GM10248 (cell line): ENCODE measurements at regions not wholly inside any gene's neighbourhood (a gene's known extent, or its start where the extent isn't known, plus 50 kb on each side); places are given as distances from the start of the nearest gene placed in this dataset.
"Not testable (repeated sequence)": the region's sequence is repeated elsewhere in the genome, so short reads cannot be mapped to it uniquely, and the experiment has no call there.

Experiments
- CTCF ChIA-PET: fragments of 300-600 bp; sonication (Branson Sonifier 250); formaldehyde crosslinking; extraction: SDS; loops from one replicate; lab custom pipeline; 2021; ENCODE audit warnings: antibody characterized with exemption; lab: Yijun Ruan, JAX
- POLR2A ChIA-PET: fragments of 350-650 bp; sonication (Branson Sonifier 250); formaldehyde crosslinking; extraction: SDS; loops from one replicate; lab custom pipeline; 2020; ENCODE audit warnings: antibody characterized with exemption; lab: Yijun Ruan, JAX
- DNase-seq: peaks from one replicate; pipeline ENCODE4 v3.0.0; 2012; ENCODE audit errors: extremely low spot score
- TF ChIP-seq, protein P1 (sequence below): IDR thresholded peaks from 2 replicates; pipeline ENCODE4 v1.5.1; 2012; ENCODE audit warnings: mild to moderate bottlenecking, low read depth; ENCODE audit errors: extremely low read depth, missing control alignments, control extremely low read depth

DNA sequence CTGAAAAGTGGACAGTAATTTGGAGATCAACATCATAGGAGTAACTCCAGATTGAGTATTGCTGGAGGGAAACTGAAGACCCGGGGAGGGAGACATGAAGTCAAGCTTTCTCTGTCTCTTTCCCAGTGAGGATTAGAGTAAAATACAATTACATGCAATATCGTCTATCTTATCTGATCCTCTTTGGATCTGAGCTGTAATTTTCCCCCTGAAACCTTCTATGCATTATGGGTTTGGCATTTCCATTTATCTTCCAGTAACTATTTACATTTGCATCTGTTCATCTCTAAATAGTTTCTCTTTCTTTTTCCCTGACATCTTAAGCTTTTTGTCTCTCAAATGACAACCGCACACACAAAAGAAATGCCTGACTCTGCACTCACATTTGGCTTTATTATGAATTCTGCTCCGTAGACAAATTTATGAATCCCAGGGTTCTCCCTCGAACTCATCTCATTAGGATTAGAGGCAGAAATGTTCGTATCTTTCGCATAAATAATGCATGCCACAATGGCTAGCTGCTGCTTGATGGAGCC, 113.1 kb downstream of the SPP2 start:
- ChIA-PET POLR2A (no interaction called here), CTCF (no interaction called here)
- TF ChIP-seq, protein P1, sequence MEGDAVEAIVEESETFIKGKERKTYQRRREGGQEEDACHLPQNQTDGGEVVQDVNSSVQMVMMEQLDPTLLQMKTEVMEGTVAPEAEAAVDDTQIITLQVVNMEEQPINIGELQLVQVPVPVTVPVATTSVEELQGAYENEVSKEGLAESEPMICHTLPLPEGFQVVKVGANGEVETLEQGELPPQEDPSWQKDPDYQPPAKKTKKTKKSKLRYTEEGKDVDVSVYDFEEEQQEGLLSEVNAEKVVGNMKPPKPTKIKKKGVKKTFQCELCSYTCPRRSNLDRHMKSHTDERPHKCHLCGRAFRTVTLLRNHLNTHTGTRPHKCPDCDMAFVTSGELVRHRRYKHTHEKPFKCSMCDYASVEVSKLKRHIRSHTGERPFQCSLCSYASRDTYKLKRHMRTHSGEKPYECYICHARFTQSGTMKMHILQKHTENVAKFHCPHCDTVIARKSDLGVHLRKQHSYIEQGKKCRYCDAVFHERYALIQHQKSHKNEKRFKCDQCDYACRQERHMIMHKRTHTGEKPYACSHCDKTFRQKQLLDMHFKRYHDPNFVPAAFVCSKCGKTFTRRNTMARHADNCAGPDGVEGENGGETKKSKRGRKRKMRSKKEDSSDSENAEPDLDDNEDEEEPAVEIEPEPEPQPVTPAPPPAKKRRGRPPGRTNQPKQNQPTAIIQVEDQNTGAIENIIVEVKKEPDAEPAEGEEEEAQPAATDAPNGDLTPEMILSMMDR, result no peak
- no peak for DNase-seq

- POLR2A ChIA-PET, result no interaction called here
- TF ChIP-seq, protein P1, result no peak
- CTCF ChIA-PET, result no interaction called here
- DNase-seq, result no peak
Measured at GRCh38 chr2:234162861-234163260, 112.4 kb downstream of the SPP2 start.

GRCh38 chr2:234161932-234162331, 111.4 kb downstream of the SPP2 start:
- TF ChIP-seq, protein P1, result no peak
- ChIA-PET POLR2A (no interaction called here), CTCF (no interaction called here)
- no peak for DNase-seq

GRCh38 chr2:234158812-234159211, 108.3 kb downstream of the SPP2 start:
- DNase-seq, result no peak
- ChIA-PET CTCF (no interaction called here), POLR2A (no interaction called here)
- TF ChIP-seq, protein P1, result no peak

DNA sequence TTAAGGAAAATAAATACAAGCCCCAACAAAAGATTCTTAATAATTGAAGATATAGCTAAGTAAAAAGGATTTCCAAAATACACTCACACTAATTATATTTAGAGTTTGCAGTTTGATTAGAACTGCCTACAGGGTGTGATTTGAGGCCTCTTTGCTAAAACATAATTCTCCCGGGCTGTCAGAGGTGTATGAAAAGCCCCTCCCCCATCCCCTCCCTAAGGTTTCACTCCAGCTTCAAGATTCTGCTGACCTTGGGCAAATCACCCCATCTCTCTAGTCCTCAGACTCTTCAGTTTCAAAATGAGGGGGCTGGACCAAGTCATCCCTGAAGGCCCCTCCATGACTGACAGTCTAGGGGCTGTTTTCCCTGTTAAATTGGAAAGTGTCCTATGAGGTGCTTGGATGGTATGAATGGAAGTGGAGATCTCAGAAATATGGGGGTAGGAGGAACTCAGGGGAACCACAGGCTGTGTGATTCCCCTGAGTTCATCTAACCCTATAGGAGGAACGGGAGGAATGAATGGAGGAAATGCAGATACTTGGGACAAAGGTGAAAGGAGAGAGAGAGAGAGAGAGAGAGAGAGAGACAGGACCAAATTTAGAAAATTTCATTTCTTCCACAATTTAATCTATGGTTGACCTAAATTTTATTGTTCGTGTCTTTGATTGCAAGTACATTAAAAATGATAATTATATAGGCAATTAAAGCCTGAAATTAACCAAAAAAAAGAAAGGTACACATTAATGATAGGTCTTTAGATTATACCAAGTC, 107.5 kb downstream of the SPP2 start:
- TF ChIP-seq, protein P1, result no peak
- ChIA-PET CTCF (no interaction called here), POLR2A (no interaction called here)
- no peak for DNase-seq

DNA sequence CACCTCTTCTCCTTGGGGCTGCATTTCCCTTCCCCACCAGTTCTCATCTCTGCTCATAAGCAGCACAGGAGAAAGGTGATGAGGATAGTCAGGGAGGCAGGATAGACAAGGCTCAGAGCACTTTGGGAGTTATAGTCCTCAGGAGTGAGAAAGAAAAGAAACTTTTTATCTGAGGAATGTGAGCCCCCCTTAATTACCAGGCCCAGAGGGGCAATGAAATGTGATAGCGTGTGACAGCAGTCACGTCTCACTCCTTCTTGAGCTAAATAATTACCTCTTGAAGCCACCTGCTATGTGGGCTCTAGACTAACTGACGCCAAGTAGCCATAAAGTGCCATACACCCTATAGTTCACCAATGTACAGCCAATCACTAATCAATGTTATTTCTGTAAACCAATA, 105.8 kb downstream of the SPP2 start:
- no peak for DNase-seq
- ChIA-PET CTCF (no interaction called here), POLR2A (no interaction called here)
- TF ChIP-seq, protein P1, result no peak

- POLR2A ChIA-PET, CTCF ChIA-PET, DNase-seq: not testable (repeated sequence)
Measured at GRCh38 chr2:234152835-234153234, 102.3 kb downstream of the SPP2 start.
